DMS 273 treated with DMSO at 0.1 percent for 48 hours (cell line): ENCODE measurements at regions not wholly inside any gene's neighbourhood (a gene's known extent, or its start where the extent isn't known, plus 50 kb on each side); places are given as distances from the start of the nearest gene placed in this dataset.

Experiments used
- DNase-seq: peaks from one replicate; lab custom pipeline; 2025; lab: John Stamatoyannopoulos, UW

DNA sequence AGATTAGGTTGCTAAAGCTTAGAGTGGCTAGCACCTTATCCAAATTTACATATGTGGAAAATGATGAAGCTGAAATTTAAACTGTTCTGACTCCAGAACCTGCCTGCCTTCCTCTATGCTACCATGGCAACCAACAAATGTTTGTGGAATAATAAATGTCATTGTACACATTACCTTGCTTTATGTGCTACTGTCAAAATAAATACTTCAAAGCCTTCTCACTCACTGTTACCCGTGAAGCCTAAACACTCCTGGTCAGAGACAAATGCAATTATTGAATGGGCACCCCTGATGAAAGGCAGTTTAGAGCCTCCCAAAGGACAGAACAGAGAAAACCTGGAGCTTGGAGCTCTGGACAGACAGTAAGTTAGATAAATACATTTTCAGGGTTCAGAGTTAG is 158.6 kb downstream of the FAM114A2 start:
- DNase-seq: no peak

- no peak for DNase-seq
These were observed 159.1 kb downstream of the FAM114A2 start for GRCh38 chr5:153879596-153879995.

DNA sequence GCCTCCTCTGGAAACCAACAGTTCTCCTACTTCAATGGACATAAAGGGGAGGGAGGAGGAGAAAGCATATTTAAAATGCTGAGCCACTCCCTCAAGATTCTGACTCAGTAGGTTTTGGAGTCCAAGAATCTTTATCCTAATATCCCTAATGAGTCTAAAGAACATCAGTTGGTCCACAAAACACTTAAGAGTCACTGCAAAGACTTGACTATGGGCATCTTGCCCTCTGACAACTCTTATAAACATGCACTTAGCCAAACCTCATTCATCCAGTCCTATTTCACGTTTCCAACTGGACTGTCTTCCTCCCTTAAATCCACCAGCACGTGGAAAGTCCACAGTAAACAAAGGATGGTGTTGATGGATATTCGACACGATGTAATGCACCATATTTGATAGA is 172.5 kb downstream of the FAM114A2 start:
- no peak for DNase-seq

DNA sequence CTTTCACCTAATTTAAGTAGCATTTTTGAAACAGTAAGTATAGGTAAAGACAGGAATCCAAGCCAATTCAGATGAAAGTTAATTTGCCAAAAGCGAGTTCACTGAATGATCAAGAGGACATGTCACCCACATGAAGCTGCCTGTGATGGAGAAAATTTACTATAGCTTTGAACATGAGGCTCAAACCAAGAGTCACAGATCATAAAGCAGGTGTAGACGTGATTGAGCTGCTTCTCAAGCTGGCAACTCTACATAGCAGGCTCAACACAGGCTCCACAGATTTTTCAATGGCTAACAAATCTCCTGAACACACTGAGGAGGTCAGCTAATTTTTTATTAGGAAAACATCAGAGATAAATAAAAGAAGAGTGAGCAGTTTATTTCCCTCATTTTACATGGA is 173.7 kb downstream of the FAM114A2 start:
- no peak for DNase-seq

DNA sequence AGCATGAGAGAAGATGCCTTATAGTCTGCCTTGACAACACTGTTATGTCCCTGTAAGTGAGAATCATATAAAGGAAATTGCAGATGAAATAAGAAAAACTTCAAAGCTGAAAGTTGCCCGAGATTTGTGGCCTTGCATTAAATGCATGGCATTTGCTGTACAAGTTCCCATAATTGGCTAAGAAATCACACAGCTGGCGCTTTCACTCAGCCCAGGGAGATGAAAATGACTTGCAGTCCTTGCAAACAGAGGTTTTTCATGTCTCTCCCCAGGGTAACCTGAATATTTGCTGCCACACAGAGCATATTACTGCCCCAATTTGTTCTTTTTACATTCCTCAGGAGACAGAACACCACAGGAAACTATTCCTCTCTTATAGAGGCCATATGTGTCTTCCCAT is 174.8 kb downstream of the FAM114A2 start:
- no peak for DNase-seq
